Skeletal muscle tissue (tissue), 3 donors: ENCODE measurements at regions not wholly inside any gene's neighbourhood (a gene's known extent, or its start where the extent isn't known, plus 50 kb on each side); places are given as distances from the start of the nearest gene placed in this dataset.
"Not testable (repeated sequence)": the region's sequence is repeated elsewhere in the genome, so short reads cannot be mapped to it uniquely, and the experiment has no call there.

Source experiments
- H3K27ac ChIP-seq: one replicate; pipeline ENCODE4 v1.7.0; 2013; ENCODE audit warnings: mild to moderate bottlenecking, low read depth, low read length, inconsistent platforms
- H3K27me3 ChIP-seq, 3 donors: one replicate each; pipeline ENCODE4 v1.7.0; 2013; ENCODE audit warnings: low read length in 3 of 3; ENCODE audit not compliant: control insufficient read depth in 3 of 3, insufficient read depth in 3 of 3
- H3K36me3 ChIP-seq, 3 donors: one replicate each; pipeline ENCODE4 v1.7.0; 2013; ENCODE audit warnings: low read length in 3 of 3; ENCODE audit not compliant: control insufficient read depth in 3 of 3, insufficient read depth in 3 of 3
- H3K4me1 ChIP-seq, 3 donors: one replicate each; pipeline ENCODE4 v1.7.0; 2013; ENCODE audit warnings: low read length in 3 of 3, mild to moderate bottlenecking in 3 of 3; ENCODE audit not compliant: control insufficient read depth in 3 of 3, insufficient read depth in 3 of 3
- H3K4me3 ChIP-seq, 3 donors: one replicate each; pipeline ENCODE4 v1.7.0; 2013; ENCODE audit warnings: low read length in 3 of 3
- H3K9ac ChIP-seq, 3 donors: one replicate each; pipeline ENCODE4 v1.7.0; 2013; ENCODE audit warnings: low read length in 3 of 3, mild to moderate bottlenecking in 3 of 3, moderate library complexity in 2 of 3, low read depth in 1 of 3
- H3K9me3 ChIP-seq, 3 donors: one replicate each; pipeline ENCODE4 v1.7.0; 2013; ENCODE audit warnings: low read length in 3 of 3; ENCODE audit not compliant: control insufficient read depth in 3 of 3
- donor health status: Osteomylitis.

DNA sequence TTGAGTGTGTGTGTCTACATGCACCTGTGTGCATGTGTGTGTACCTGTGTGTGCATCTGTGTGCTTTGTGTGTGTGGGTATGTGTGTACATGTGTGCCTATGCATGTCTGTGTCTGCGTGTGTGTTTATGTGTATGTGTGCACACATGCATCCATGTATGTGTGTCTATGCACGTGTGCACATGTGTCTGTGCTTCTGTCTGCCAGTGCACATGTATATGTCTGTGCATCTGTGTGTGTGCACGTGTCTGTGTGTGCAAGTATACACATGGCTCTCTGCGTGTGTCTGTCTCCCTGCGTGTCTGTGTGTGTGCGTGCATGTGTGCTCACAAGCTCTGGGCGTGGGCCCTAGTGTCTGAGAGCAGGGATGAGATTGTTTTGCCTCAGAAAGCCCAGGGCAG lies 85.3 kb upstream of the SEC14L1 start:
- Histone ChIP-seq H3K9ac (no peak overlapping the region), H3K4me3 (no peak overlapping the region), H3K36me3 (no peaks in the 10 kb centered on the region), H3K27ac (no peak overlapping the region), H3K27me3 (peaks cover 34 to 59% (median 56%) of the 10 kb centered on the region in 3 donors), H3K9me3 (no peaks in the 10 kb centered on the region), H3K4me1 (no peaks in the 10 kb centered on the region)

DNA sequence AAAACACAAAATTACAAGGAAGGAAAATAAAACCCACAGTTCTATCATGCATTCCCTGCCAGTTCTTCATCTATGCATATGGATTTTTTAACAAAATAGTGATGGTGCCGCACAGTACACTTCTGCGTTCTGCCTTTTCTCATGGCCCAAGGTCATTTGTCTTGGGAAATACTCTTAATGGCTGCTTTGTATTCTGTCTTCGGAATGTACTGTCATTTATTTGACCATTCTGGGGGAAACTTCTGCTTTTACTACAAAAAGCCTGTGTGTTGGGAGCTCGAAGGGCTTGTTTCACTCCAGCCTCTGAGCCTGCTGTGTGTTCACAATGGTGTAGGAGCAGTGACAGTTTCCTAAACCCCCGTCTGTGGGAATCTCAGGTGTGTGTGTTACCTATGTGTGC lies 82.8 kb upstream of the SEC14L1 start:
- Histone ChIP-seq H3K27me3 (peaks cover 18 to 44% (median 41%) of the 10 kb centered on the region in 3 donors), H3K9me3 (no peaks in the 10 kb centered on the region), H3K9ac (no peak overlapping the region)

DNA sequence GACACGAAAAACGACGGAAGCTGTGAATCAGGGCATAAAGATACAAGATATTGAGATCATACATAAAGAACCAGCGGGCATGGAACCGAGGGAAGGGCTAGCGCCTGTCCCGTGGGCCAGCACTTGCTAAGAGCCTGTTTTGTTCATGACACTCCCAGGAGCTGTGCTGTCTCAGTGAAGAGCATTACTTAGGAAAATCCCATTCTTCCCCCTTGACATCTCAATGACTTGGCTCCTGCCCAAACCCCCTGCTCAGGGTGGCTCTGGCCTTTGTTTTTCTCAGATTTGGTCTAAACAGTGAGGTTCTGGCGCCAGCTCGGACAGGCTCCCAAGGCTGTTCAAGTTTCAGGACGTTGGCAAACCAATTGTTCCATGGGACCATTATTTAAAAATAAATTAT lies 79.1 kb upstream of the SEC14L1 start:
- H3K4me1 ChIP-seq: no peaks in the 10 kb centered on the region
- H3K9me3 ChIP-seq: no peaks in the 10 kb centered on the region
- H3K27ac ChIP-seq: no peak overlapping the region
- no peaks in the 10 kb centered on the region for H3K36me3 ChIP-seq
- peaks cover 0 to 12% (median 10%) of the 10 kb centered on the region in 3 donors for H3K27me3 ChIP-seq
- H3K9ac ChIP-seq: no peak overlapping the region
- H3K4me3 ChIP-seq: no peak overlapping the region

More for the DNA sequence above, 82.8 kb upstream of the SEC14L1 start:
- Histone ChIP-seq H3K27ac (no peak overlapping the region), H3K36me3 (no peaks in the 10 kb centered on the region), H3K4me3 (no peak overlapping the region), H3K4me1 (no peaks in the 10 kb centered on the region)

- Histone ChIP-seq H3K27ac (no peak overlapping the region), H3K27me3 (peaks cover 0 to 20% (median 4%) of the 10 kb centered on the region in 3 donors), H3K9me3 (no peaks in the 10 kb centered on the region), H3K4me3 (no peak overlapping the region), H3K4me1 (no peaks in the 10 kb centered on the region), H3K9ac (no peak overlapping the region), H3K36me3 (no peaks in the 10 kb centered on the region)
These were observed 76.2 kb upstream of the SEC14L1 start for GRCh38 chr17:77064598-77064997.

DNA sequence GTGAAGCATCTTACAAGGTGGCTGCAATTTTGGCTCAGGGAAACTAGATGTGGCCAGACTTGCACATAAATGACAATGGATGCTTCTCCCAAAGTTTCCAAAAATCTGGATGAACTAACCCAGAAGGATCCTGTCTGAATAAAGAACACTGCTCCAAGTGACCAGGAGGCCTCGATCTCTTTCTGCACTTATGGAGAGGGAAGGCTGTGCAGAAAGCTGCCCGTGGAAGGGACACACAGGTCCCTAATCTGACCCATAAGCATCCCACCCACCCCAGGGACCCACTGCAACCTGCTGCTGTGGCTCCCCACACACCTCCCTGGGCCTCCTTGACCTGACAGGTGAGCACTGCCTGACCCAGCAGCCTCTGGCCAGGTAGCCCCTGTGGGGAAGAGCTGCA lies 74.6 kb upstream of the SEC14L1 start:
- Histone ChIP-seq H3K36me3 (no peaks in the 10 kb centered on the region), H3K27ac (no peak overlapping the region), H3K4me3 (no peak overlapping the region), H3K9ac (no peak overlapping the region), H3K4me1 (no peaks in the 10 kb centered on the region), H3K9me3 (no peaks in the 10 kb centered on the region), H3K27me3 (peaks cover 4 to 21% (median 5%) of the 10 kb centered on the region in 3 donors)

- H3K27me3 ChIP-seq: peaks cover 4 to 17% (median 5%) of the 10 kb centered on the region in 3 donors
- H3K4me1 ChIP-seq, H3K27ac ChIP-seq, H3K4me3 ChIP-seq, H3K9ac ChIP-seq, H3K9me3 ChIP-seq, H3K36me3 ChIP-seq: not testable (repeated sequence)
These were observed 73.9 kb upstream of the SEC14L1 start for GRCh38 chr17:77066726-77067409.

GRCh38 chr17:77068915-77069314 lies 71.9 kb upstream of the SEC14L1 start:
- H3K9ac ChIP-seq: no peak overlapping the region
- no peaks in the 10 kb centered on the region for H3K4me1 ChIP-seq
- H3K9me3 ChIP-seq: no peaks in the 10 kb centered on the region
- peaks cover 5 to 25% (median 14%) of the 10 kb centered on the region in 3 donors for H3K27me3 ChIP-seq
- H3K4me3 ChIP-seq: no peak overlapping the region
- no peak overlapping the region for H3K27ac ChIP-seq
- H3K36me3 ChIP-seq: no peaks in the 10 kb centered on the region

- Histone ChIP-seq H3K4me3 (no peak overlapping the region), H3K4me1 (no peaks in the 10 kb centered on the region), H3K9ac (no peak overlapping the region), H3K27ac (no peak overlapping the region), H3K27me3 (peaks cover 5 to 25% (median 22%) of the 10 kb centered on the region in 3 donors), H3K36me3 (no peaks in the 10 kb centered on the region), H3K9me3 (no peaks in the 10 kb centered on the region)
These were observed 69.9 kb upstream of the SEC14L1 start for GRCh38 chr17:77070888-77071279.

- H3K4me3 ChIP-seq: no peak overlapping the region
- no peaks in the 10 kb centered on the region for H3K9me3 ChIP-seq
- H3K36me3 ChIP-seq: no peaks in the 10 kb centered on the region
- no peak overlapping the region for H3K9ac ChIP-seq
- H3K4me1 ChIP-seq: peaks cover 0 to 3% (median 0%) of the 10 kb centered on the region in 3 donors
- H3K27ac ChIP-seq: no peak overlapping the region
- peaks cover 5 to 22% (median 21%) of the 10 kb centered on the region in 3 donors for H3K27me3 ChIP-seq
These were observed 68.8 kb upstream of the SEC14L1 start for GRCh38 chr17:77071925-77072490.

DNA sequence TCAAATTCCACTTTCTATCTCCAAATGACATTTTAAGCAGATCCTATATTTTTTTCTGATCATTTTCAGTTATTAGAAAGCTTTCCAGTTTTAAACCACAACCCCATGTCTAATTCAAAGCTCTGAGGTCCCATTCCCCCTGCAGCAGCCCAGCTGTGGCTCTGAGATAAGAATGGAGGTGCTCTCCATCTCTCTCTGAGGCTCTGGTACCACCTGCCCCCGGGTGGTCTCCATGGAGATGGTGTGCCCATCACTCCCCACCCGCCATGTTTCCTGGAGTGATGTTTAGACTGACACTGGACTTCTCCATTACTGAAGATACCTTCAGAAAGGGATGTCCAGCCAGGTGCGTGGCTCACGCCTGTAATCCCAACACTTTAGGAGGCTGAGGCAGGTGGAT lies 68.1 kb upstream of the SEC14L1 start:
- no peak overlapping the region for H3K4me3 ChIP-seq
- H3K27ac ChIP-seq: no peak overlapping the region
- no peaks in the 10 kb centered on the region for H3K36me3 ChIP-seq
- H3K9ac ChIP-seq: no peak overlapping the region
- peaks cover 5 to 27% (median 21%) of the 10 kb centered on the region in 3 donors for H3K27me3 ChIP-seq
- H3K4me1 ChIP-seq: peaks cover 0 to 3% (median 0%) of the 10 kb centered on the region in 3 donors
- no peaks in the 10 kb centered on the region for H3K9me3 ChIP-seq
